A549 (cell line): ENCODE measurements at regions not wholly inside any gene's neighbourhood (a gene's known extent, or its start where the extent isn't known, plus 50 kb on each side); places are given as distances from the start of the nearest gene placed in this dataset.

Source experiments
- CHD4 ChIP-seq: fragments of 200-600 bp; sonication (generic); IDR thresholded peaks from 2 replicates; pipeline ENCODE4 v1.6.1; 2016; ENCODE audit warnings: antibody characterized with exemption, mild to moderate bottlenecking, borderline replicate concordance
- CTCF ChIP-seq: fragments of >200 bp; sonication (Bioruptor Twin); formaldehyde crosslinking; IDR thresholded peaks from 3 replicates; pipeline ENCODE4 v1.5.1; 2016
- ESRRA ChIP-seq: fragments of 150-350 bp; IDR thresholded peaks from 2 replicates; pipeline ENCODE4 v1.6.1; 2014; ENCODE audit warnings: mild to moderate bottlenecking, low read length, borderline replicate concordance
- FOSB ChIP-seq: fragments of 250-450 bp; sonication (Bioruptor Pico); IDR thresholded peaks from 2 replicates; pipeline ENCODE4 v1.5.0; 2020; ENCODE audit warnings: mild to moderate bottlenecking, moderate library complexity
- POLR2A ChIP-seq: IDR thresholded peaks from 2 replicates; pipeline ENCODE4 v1.6.1; 2012; ENCODE audit warnings: mild to moderate bottlenecking, low read length
- REST ChIP-seq: fragments of 200-600 bp; sonication (generic); IDR thresholded peaks from 2 replicates; pipeline ENCODE4 v1.6.1; 2016; ENCODE audit warnings: antibody characterized with exemption, mild to moderate bottlenecking, moderate library complexity
- SMC3 ChIP-seq: fragments of >200 bp; sonication (Bioruptor Twin); formaldehyde crosslinking; IDR thresholded peaks from 3 replicates; pipeline ENCODE4 v1.6.1; 2018; ENCODE audit warnings: inconsistent platforms
- USF2 ChIP-seq: fragments of 450-650 bp; IDR thresholded peaks from 2 replicates; pipeline ENCODE4 v1.6.1; 2014; ENCODE audit warnings: antibody characterized with exemption

GRCh38 chr9:26375448-26375847, 517.2 kb downstream of the CAAP1 start:
- TF ChIP-seq CTCF (no peak), ESRRA (no peak), SMC3 (no peak), POLR2A (no peak), CHD4 (no peak), FOSB (CRISPR knock-in tag) (no peak), USF2 (no peak), REST (no peak)
